Activated B cell treated with CpG ODN at 0.5 μM for 24 hours (primary cell): ENCODE measurements at regions not wholly inside any gene's neighbourhood (a gene's known extent, or its start where the extent isn't known, plus 50 kb on each side); places are given as distances from the start of the nearest gene placed in this dataset.

Experiments
- ATAC-seq: fragments of 200-7000 bp; cut with Tn5 transposase; one replicate; pipeline ENCODE4 v1.10.0; 2021; ENCODE audit warnings: low read depth, mild to moderate bottlenecking, moderate library complexity
- CTCF ChIA-PET: fragments of 350-600 bp; sonication (Branson Sonifier 250); formaldehyde crosslinking; loops from one replicate; lab custom pipeline; 2021; ENCODE audit warnings: antibody characterized with exemption; lab: Charles Lee
- POLR2A ChIA-PET: fragments of 350-600 bp; sonication (Branson Sonifier 250); formaldehyde crosslinking; loops from one replicate; lab custom pipeline; 2021; ENCODE audit warnings: antibody characterized with exemption; lab: Charles Lee
- DNase-seq: peaks from one replicate; pipeline ENCODE4 v3.0.0; 2022
- H3K27ac Mint-ChIP-seq: one replicate; pipeline ENCODE4 v1.8.0; 2020; ENCODE audit warnings: mixed read lengths
- H3K27me3 Mint-ChIP-seq: one replicate; pipeline ENCODE4 v1.8.0; 2021; ENCODE audit warnings: mixed read lengths
- H3K36me3 Mint-ChIP-seq: one replicate; pipeline ENCODE4 v1.8.0; 2021; ENCODE audit warnings: low read depth, mixed read lengths
- H3K4me1 Mint-ChIP-seq: one replicate; pipeline ENCODE4 v1.8.0; 2021; ENCODE audit warnings: mixed read lengths
- H3K4me3 Mint-ChIP-seq: one replicate; pipeline ENCODE4 v1.8.0; 2020; ENCODE audit warnings: mild to moderate bottlenecking, mixed read lengths
- H3K9me3 Mint-ChIP-seq: one replicate; pipeline ENCODE4 v1.8.0; 2020; ENCODE audit warnings: mixed read lengths
- intact Hi-C: fragments of 100-400 bp; cut with micrococcal nuclease; formaldehyde crosslinking; loops from one replicate; pipeline ENCODE4 v1.15.1; 2024
- TF ChIP-seq, protein P1 (sequence below): fragments of 200-600 bp; IDR thresholded peaks from one replicate; pipeline ENCODE4 v1.8.0; 2022; ENCODE audit warnings: antibody characterized with exemption, mild to moderate bottlenecking

DNA sequence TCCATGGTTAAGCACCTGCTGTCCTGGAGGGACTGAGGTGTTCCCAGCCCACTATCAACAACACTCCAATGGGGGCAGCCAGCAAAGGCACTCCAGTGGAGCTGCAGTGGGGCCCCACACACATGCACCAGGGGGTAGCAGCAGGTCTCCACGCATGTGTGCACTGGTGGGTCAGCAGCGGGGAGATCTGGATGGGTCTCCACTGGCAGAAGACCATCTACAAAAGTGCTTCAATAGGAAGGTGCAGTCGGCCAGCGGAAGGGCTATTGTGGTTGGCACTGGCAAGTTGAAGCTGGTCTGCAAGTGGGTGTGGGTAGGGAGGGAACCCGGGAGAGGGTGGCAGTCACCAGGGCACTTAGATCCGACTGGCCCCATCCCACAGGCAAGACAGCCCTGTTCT, 1355.4 kb downstream of the NSUN3 start:
- ATAC-seq (no peak), DNase-seq (no peak)
- ChIA-PET CTCF (no interaction called here), POLR2A (no interaction called here)
- Mint-ChIP-seq H3K4me3 (no peak overlapping the region), H3K9me3 (peaks cover 8% of the 10 kb centered on the region), H3K36me3 (no peaks in the 10 kb centered on the region), H3K4me1 (no peaks in the 10 kb centered on the region), H3K27me3 (no peaks in the 10 kb centered on the region), H3K27ac (no peak overlapping the region)
- intact Hi-C loops, result no loop called here
- TF ChIP-seq, protein P1, sequence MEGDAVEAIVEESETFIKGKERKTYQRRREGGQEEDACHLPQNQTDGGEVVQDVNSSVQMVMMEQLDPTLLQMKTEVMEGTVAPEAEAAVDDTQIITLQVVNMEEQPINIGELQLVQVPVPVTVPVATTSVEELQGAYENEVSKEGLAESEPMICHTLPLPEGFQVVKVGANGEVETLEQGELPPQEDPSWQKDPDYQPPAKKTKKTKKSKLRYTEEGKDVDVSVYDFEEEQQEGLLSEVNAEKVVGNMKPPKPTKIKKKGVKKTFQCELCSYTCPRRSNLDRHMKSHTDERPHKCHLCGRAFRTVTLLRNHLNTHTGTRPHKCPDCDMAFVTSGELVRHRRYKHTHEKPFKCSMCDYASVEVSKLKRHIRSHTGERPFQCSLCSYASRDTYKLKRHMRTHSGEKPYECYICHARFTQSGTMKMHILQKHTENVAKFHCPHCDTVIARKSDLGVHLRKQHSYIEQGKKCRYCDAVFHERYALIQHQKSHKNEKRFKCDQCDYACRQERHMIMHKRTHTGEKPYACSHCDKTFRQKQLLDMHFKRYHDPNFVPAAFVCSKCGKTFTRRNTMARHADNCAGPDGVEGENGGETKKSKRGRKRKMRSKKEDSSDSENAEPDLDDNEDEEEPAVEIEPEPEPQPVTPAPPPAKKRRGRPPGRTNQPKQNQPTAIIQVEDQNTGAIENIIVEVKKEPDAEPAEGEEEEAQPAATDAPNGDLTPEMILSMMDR, result no peak

DNA sequence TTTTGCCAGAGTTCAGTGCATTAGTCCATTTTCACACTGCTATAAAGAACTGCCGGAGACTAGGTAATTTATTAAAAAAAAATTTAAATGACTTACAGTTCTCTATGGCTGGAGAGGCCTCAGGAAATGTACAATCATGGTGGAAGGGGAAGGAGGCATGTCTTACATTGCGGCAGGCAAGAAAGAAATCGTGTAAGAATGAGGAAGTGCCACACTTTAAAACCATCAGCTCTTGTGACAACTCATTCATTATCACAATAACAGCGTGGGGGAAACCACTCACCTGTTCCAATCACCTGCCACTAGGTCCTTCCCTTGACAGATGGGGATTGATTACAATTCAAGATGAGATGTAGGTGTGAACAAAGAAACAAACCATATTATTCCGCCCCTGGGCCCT, 1361.4 kb downstream of the NSUN3 start:
- H3K4me1 Mint-ChIP-seq, result no peaks in the 10 kb centered on the region
- no peak overlapping the region for H3K4me3 Mint-ChIP-seq
- ChIA-PET CTCF (no interaction called here), POLR2A (no interaction called here)
- H3K36me3 Mint-ChIP-seq, result no peaks in the 10 kb centered on the region
- TF ChIP-seq, protein P1, result no peak
- no peak overlapping the region for H3K27ac Mint-ChIP-seq
- ATAC-seq (no peak), DNase-seq (no peak)
- no peaks in the 10 kb centered on the region for H3K27me3 Mint-ChIP-seq
- intact Hi-C loops, result no loop called here
- H3K9me3 Mint-ChIP-seq, result peaks cover 4% of the 10 kb centered on the region

DNA sequence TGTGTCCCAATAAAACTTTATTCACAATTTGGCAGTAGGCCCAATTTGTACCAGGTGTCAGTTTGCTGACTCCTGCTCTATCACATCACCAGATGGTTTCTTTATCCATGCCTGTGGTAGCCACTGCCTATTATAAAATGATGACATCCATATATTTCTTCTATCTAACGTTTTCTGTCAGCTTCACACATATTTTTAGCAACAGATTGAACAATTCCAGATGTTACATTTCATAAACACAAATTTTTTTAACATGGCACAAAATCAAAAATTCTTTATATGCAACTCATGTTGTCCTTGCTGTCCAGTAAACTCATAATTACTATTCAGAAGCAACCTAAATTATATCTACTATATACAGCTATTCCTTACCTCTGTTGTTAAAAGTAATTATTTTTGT, 1371.6 kb downstream of the NSUN3 start:
- Mint-ChIP-seq H3K4me3 (no peak overlapping the region), H3K27ac (no peak overlapping the region), H3K27me3 (no peaks in the 10 kb centered on the region), H3K9me3 (peaks cover 8% of the 10 kb centered on the region), H3K4me1 (no peaks in the 10 kb centered on the region), H3K36me3 (no peaks in the 10 kb centered on the region)
- ChIA-PET CTCF (no interaction called here), POLR2A (no interaction called here)
- DNase-seq (no peak), ATAC-seq (no peak)
- TF ChIP-seq, protein P1, result no peak
- intact Hi-C loops, result no loop called here

DNA sequence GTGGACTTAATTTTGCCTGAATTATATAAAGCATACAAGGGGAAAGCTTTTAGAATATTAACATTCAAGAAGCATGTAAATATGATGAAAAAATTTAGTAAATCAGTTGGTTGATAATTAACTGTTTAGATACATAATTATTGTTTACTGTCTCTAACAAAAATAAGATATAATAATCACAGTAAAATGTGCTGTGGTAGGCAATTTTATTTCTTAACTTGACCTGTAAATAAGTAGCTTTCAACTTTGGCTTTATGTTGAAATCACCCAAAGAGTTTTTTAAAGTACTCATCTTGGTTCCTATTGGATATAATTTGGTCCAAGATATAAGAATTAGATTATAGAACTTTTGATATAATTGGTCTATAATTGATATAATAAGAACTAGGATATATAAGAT, 1374.5 kb downstream of the NSUN3 start:
- DNase-seq (no peak), ATAC-seq (no peak)
- H3K36me3 Mint-ChIP-seq, result no peaks in the 10 kb centered on the region
- peaks cover 8% of the 10 kb centered on the region for H3K9me3 Mint-ChIP-seq
- H3K4me1 Mint-ChIP-seq, result no peaks in the 10 kb centered on the region
- no peaks in the 10 kb centered on the region for H3K27me3 Mint-ChIP-seq
- no peak overlapping the region for H3K27ac Mint-ChIP-seq
- ChIA-PET POLR2A (no interaction called here), CTCF (no interaction called here)
- intact Hi-C loops, result no loop called here
- no peak overlapping the region for H3K4me3 Mint-ChIP-seq
- TF ChIP-seq, protein P1, result no peak

DNA sequence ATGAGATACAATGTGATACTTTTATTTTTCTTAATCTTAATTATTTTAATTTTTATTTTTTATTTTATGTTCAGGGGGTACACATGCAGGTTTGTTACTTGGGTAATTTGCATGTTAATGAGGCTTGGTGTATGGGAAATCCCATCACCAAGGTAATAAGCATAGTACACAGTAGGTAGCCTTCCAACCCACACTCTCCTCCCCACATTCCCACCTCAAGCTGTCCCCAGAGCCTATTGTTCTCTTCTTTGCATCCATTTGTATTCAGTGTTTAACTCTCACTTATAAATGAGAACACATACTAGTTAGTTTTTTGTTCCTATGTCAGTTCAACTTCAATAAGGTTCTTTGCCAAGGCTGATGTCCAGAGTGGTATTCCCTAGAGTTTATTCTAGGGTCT, 1375.4 kb downstream of the NSUN3 start:
- no peaks in the 10 kb centered on the region for H3K27me3 Mint-ChIP-seq
- intact Hi-C loops, result no loop called here
- H3K9me3 Mint-ChIP-seq, result peaks cover 8% of the 10 kb centered on the region
- no peaks in the 10 kb centered on the region for H3K4me1 Mint-ChIP-seq
- no peaks in the 10 kb centered on the region for H3K36me3 Mint-ChIP-seq
- TF ChIP-seq, protein P1, result no peak
- no peak overlapping the region for H3K27ac Mint-ChIP-seq
- H3K4me3 Mint-ChIP-seq, result no peak overlapping the region
- CTCF ChIA-PET, result no interaction called here
- POLR2A ChIA-PET, result no interaction called here
- DNase-seq (no peak), ATAC-seq (no peak)
